ENCODE measurements at regions not wholly inside any gene's neighbourhood (a gene's known extent, or its start where the extent isn't known, plus 50 kb on each side); places are given as distances from the start of the nearest gene placed in this dataset.

GRCh38 chr4:187383181-187383580 lies 612.4 kb upstream of the ZFP42 start:
- TF ChIP-seq POLR2A (IDR thresholded peaks at IDR 0.05; ENCODE audit: low read depth, low read length) (no peak), CTCF (conservative IDR thresholded peaks at IDR 0.05; ENCODE audit: low read depth, low read length) (no peak), RFX5 (IDR thresholded peaks at IDR 0.05; ENCODE audit: low read depth, low read length) (no peak)
